DMS53 (cell line): ENCODE measurements at regions not wholly inside any gene's neighbourhood (a gene's known extent, or its start where the extent isn't known, plus 50 kb on each side); places are given as distances from the start of the nearest gene placed in this dataset.

Source experiments
- DNase-seq: peaks from one replicate; lab custom pipeline; 2025; lab: John Stamatoyannopoulos, UW

DNA sequence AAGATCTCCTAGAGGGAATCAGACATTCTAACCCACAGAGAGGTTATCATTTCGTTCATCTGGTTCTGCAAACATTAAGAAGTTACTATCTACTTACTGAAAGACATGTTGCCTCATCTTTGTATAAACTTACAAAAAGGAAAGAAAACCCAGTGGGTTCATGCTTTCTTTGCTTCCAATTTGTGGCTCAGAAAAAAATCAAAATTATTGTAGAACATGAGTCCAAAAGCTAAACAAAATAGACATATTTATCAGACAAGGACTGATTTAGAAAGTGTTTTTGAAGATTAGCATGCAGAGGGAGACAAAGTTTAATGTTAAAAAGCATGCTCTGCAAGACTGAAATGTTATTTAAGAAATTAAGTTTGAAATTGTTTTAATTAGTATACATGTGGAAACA is 123.1 kb downstream of the MBL2 start:
- DNase-seq, result no peak

- no peak for DNase-seq
Observed at GRCh38 chr10:52650873-52651272, 121.7 kb downstream of the MBL2 start.

- DNase-seq, result no peak
Observed at GRCh38 chr10:52651293-52651692, 121.3 kb downstream of the MBL2 start.

DNA sequence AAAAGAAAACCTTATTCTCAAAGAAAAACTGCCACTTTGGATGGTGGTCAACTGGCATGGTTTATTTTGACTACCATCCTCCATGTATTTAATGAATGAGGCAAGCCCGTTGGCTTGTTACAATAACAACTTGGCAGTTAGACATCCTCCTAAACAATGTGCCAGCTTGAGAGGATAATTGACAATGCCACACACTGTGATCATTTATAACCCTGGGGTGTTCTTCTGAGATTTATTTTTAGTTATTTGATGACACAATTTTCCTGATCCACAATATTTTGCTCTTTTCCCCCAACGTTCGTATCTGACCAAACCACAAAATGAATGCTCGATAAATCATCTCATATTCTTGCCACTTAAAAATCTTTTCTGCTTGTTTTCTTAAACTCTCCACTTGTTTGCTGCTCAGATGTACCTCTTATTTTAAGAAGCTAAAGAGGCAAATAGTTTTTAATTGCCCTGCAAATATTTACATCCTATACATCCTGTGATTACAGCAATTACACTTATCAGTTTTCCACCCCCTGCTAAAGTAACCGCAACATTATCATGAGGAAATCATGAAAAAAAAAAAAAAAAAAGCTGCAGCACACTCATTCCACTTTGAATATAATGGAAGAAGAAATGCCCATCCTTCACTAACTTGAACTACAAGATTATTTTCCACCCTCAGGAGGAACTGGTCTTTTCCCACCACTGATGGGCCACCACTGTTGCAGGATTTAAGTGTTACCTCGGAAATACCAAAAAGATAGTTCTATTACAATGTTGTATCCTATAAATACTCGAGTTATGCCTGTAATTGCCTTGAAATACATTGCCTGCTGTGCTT is 119.9 kb downstream of the MBL2 start:
- peak; percentile 58 for DNase-seq

GRCh38 chr10:52653263-52653909 is 119.2 kb downstream of the MBL2 start:
- DNase-seq, result peak; percentile 43

DNA sequence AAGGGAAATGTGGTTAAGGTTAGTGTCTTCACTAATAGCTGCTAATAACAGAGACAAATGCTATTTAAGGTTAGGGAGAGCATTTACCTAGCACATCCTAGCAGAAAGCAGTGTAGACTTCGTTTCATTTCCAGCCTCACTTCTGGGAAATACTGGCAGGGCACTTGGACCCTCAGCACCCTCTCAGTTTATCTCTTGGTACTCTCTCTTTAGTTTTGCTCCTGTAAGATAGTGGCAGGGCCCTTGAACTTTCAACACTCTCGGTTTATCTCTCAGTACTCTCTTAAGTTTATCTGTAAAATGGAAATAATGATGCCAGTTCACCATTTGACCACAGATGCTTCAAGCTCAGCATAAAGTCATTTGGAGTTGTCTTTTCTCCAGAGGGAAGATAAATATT is 118.4 kb downstream of the MBL2 start:
- DNase-seq, result no peak

DNA sequence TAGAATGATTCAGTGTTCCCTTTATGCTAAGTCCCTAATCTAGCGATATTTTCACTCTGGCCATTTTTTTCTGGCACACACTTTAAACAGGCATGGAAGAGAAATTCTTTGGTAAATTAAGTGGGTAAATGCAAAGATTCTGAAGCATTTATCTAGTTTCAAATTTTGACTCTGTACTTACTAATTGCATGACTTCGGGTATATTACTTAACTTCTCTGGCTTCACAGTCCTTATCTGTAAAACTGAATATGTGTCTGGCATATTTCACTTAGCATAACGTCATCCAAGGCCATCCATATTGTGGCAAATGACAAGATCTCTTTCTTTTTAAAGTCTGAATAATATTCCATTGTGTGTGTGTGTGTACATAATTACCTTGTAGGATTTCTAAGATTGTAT is 114.5 kb downstream of the MBL2 start:
- no peak for DNase-seq

GRCh38 chr10:52659085-52659484 is 113.5 kb downstream of the MBL2 start:
- DNase-seq, result no peak

- no peak for DNase-seq
Observed at GRCh38 chr10:52662256-52662655, 110.3 kb downstream of the MBL2 start.

DNA sequence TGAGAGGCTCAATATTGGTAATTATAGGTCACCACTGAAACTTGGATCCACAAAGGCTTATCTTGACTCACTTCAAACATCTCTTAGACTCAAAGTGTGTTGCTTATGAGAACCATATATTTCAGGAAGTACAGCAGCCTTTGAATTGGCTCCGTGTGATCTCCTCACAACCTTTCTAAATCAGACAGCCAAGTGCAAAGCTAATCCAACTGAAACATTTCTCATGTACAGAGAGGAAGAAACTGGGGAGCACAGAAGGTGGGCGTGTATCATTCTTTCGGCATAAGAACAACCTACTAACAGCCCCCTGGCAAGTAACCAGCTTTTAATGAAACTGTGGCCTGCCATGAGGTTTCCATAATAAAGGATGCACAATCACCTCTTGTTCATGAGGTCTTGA is 109.4 kb downstream of the MBL2 start:
- DNase-seq, result no peak

- DNase-seq, result no peak
Observed at GRCh38 chr10:52664629-52665028, 108.0 kb downstream of the MBL2 start.

DNA sequence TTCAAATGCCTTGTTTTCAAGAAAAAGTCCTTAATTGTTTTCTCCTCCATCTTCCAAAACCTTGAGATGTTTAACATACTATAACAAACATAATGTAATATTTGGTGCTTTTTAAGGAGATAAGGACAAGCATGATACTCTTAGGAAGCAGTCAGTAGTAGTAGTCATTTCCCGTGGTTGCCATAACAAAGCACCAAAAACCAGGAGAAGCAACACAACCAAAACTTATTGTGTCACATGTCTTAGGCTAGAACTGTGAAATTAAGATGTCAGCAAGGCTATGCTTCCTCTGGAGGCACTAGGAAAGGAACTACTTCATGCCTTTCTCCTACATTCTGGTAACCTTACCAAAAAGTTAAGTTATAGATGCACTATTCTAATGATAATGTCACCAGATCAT is 106.8 kb downstream of the MBL2 start:
- no peak for DNase-seq

- no peak for DNase-seq
Observed at GRCh38 chr10:52666931-52667330, 105.7 kb downstream of the MBL2 start.

DNA sequence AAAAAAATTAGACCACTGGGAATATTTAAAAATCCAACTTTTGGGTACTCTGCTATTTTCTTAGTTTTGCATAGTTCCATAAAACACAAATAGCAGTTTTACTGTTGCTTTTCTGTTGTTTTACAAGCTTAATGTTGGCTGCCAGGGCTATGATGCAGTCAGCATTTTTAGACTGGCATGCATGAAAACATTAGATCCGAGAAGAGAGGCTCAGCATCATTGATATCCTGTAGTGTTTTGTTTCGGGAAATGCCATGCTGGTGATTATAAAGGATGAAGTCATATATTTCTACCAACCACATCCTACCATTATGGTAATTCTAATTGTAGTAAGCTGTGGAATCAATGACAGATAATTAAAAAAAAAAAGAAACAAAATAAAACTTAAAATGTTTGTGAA is 104.6 kb downstream of the MBL2 start:
- DNase-seq, result no peak

DNA sequence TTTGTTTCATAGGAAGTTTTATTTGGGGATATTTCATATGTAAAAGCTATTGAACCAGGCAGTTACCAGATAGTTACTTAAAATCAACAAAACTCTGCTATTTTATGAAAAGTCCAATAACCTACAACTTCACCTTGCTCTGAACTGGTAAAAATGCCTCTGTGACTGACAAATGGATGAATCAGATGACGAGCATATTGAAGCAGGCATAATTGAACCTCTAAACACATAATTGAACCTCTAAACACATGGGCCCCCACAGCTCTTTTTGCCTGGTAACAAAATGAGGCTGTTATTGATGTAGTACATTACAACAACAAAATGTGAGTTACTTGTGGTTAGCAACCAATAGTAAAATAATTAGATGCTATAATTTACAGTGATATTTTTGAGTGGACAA is 99.7 kb downstream of the MBL2 start:
- no peak for DNase-seq

DNA sequence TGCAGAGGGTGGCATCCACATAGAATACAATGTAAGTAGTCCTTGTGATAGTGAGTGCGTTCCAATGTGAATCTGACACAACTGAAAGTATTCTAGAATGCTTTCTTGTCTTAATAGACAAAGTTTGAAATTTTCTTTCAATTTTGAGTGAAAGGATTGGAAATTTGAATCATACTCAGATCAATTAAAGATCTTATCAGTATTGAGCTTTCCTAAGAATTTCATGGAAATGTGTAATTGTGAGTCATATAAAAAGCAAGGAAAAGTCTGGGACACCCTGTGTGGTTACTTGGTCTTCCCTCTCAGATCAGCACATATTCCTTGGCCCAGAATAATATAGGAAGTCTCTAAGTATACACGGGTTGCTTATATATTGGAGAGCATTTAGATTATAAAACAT is 99.1 kb downstream of the MBL2 start:
- no peak for DNase-seq

GRCh38 chr10:52674474-52674873 is 98.1 kb downstream of the MBL2 start:
- DNase-seq, result peak; percentile 52

DNA sequence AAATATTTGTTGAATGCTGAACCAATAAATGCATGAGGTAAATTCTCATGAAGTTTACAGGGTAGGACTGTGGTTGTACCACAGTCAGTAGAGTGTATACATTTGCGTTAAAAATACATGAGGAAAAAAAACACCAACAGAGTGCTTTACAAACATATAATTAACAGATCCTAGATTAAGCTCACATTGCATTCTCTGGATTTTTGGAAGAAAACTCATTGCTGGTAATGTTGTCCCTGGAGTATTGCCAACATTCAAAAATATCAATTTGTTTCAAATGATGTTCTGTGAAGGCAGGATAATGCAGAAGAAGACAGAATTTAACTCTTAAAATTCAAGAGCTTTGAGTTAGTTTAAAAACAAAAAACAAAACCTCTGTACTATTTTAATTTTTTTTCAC is 95.5 kb downstream of the MBL2 start:
- DNase-seq, result no peak

DNA sequence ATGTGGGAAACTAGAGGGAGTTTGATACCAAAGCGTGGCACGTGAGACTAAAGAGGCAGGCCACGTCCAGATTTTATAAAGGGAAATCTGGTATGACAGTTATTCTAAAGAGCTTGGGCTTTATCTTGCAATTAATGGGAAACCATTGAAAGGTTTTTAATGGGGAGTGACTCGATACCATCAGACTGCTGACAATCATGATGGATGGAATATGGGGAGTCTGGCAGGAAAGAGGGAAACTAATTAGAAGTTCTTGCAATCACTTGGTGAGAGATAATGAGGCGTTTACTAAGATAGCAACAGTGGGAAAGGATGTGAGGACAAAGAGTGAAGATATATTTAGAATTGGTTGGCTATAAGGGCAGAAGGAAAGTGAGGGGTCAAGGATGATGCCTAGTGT is 94.0 kb downstream of the MBL2 start:
- DNase-seq, result no peak

DNA sequence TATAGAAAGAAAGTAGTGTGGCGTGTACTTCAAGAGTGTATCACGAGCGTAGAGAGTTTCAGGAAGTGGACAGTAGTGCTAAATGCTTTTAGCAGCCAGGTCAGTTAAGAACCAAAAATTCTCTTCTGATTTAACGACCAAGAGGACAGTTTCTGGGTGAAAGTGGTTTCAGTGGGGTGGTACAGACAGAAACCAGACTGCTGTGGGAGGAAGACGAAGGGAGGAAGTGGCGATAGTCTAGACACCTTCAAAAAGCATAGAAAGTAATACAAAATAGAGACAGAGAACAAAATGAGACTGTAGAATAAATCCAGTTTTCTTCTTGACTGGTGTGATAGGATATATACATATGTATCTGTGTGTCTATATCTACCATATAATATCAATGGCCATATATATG is 93.5 kb downstream of the MBL2 start:
- DNase-seq, result no peak

- peak; percentile 6 for DNase-seq
Observed at GRCh38 chr10:52682766-52683165, 89.8 kb downstream of the MBL2 start.

DNA sequence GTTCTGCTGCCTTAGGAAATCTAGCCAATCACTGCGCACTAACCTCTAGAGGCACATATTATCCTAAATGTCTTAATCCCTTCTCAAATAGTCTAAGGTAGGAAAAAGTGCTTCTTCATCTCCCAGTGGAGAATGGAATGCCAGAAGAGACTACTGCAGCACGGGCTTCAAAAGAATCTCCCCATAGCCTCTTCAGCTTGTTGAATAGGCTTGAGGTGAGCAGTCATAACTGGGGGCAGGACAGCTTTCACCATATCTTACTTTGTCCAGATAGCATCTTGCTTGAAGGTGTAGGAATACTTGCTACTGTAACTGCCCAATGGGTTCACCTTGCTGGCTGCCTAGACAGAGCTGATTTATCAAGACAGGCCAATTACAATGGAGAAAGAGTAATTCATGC is 88.8 kb downstream of the MBL2 start:
- DNase-seq, result no peak

- no peak for DNase-seq
Observed at GRCh38 chr10:52688899-52689298, 83.7 kb downstream of the MBL2 start.

GRCh38 chr10:52696232-52696631 is 76.4 kb downstream of the MBL2 start:
- DNase-seq, result no peak
